ENCODE measurements at regions not wholly inside any gene's neighbourhood (a gene's known extent, or its start where the extent isn't known, plus 50 kb on each side); places are given as distances from the start of the nearest gene placed in this dataset.

DNA sequence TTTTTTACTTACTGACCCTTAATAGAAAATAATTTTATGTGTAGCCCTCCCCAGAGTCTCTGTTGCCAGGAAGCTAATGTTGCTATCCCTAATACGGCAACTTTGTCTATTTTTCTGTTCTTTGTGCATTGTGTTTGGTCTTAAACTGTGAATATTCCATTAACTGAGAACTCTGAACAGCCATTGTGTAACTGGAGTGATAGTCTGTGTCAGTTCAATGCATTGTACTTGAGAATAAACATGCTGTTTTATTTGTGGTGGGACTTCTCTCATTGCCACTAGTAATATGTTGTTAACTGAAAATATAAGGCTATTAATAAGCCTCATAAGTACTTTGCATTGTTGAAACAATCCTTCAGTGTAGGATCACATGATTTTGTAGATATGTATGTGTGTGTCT lies 278.3 kb upstream of the DMRT1 start:
- H3K9ac ChIP-seq (ENCODE audit: insufficient read length, low read depth) = no peak overlapping the region
- no peaks in the 10 kb centered on the region for H3K36me3 ChIP-seq (ENCODE audit: insufficient read depth, insufficient read length, low read length)
- H3K4me1 ChIP-seq (ENCODE audit: insufficient read depth, insufficient read length) = no peaks in the 10 kb centered on the region
- DNase-seq (ENCODE audit: low read depth, low spot score) = no peak
- TF ChIP-seq SUZ12 (IDR thresholded peaks at IDR 0.05; ENCODE audit: extremely low read depth, insufficient read depth, insufficient read length) (no peak), YY1 (IDR thresholded peaks at IDR 0.05; ENCODE audit: insufficient read depth, insufficient read length) (no peak), ZNF274 (IDR thresholded peaks at IDR 0.05; ENCODE audit: low read depth, low read length) (no peak)
- no peak overlapping the region for H3K4me3 ChIP-seq (ENCODE audit: insufficient read length, low read depth)
- peaks cover 7% of the 10 kb centered on the region; the same call in 1 of the 2 replicates for H3K9me3 ChIP-seq (ENCODE audit: insufficient read depth, low read length)
- no peaks in the 10 kb centered on the region for H3K27me3 ChIP-seq (ENCODE audit: insufficient read depth, insufficient read length)

DNA sequence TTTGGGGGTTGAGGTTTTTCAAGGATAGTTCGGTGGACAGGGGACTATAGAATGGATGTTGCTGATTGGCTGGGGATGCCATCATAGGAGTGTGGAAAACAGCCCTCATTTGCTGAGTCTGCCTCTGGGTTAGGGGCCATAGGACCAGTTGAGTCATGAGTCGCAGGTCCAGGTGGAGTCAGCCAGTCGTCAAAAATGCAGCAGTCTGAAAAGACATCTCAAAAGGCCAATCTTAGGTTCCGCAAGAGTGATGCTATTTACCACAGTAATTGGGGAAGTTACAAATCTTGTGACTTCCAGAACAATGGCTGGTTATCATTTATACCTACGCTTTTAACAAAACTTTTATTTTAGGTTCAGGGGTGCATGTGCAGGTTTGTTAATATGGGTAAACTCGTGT lies 276.0 kb upstream of the DMRT1 start:
- no peak overlapping the region for H3K4me3 ChIP-seq (ENCODE audit: insufficient read length, low read depth)
- no peaks in the 10 kb centered on the region for H3K4me1 ChIP-seq (ENCODE audit: insufficient read depth, insufficient read length)
- no peak for DNase-seq (ENCODE audit: low read depth, low spot score)
- no peaks in the 10 kb centered on the region for H3K27me3 ChIP-seq (ENCODE audit: insufficient read depth, insufficient read length)
- peaks cover 7% of the 10 kb centered on the region; the same call in 1 of the 2 replicates for H3K9me3 ChIP-seq (ENCODE audit: insufficient read depth, low read length)
- H3K36me3 ChIP-seq (ENCODE audit: insufficient read depth, insufficient read length, low read length) = no peaks in the 10 kb centered on the region
- no peak overlapping the region for H3K9ac ChIP-seq (ENCODE audit: insufficient read length, low read depth)
- TF ChIP-seq YY1 (IDR thresholded peaks at IDR 0.05; ENCODE audit: insufficient read depth, insufficient read length) (no peak), SUZ12 (IDR thresholded peaks at IDR 0.05; ENCODE audit: extremely low read depth, insufficient read depth, insufficient read length) (no peak), ZNF274 (IDR thresholded peaks at IDR 0.05; ENCODE audit: low read depth, low read length) (no peak)

DNA sequence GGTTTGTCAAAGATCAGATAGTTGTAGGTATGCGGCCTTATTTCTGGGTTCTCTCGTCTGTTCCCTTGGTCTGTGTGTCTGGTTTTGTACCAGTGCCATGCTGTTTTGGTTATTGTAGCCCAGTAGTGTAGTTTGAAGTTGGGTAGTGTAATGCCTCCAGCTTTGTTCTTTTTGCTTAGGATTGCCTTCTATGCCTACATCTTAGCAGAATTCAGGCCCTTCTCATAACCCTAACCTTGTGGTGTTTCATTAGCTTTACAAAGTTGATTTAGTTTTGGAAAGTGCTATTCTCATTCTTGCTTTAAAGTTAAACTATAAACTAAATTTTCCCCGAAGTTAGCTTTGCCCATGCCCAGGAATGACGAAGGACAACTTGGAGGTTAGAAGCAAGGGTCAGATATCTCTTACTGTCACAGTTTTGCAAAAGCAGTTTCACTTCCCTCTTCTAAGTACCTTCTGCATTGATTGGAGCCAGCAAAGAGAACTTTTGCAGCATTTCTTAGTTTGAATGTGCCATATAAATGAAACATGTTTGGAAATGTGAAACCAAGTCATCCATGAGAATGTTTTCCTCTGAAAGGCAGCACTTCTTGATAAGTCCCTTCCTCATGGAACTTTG lies 274.3 kb upstream of the DMRT1 start:
- Histone ChIP-seq H3K27me3 (ENCODE audit: insufficient read depth, insufficient read length) (no peaks in the 10 kb centered on the region), H3K4me1 (ENCODE audit: insufficient read depth, insufficient read length) (no peaks in the 10 kb centered on the region), H3K4me3 (ENCODE audit: insufficient read length, low read depth) (no peak overlapping the region), H3K9me3 (ENCODE audit: insufficient read depth, low read length) (peaks cover 7% of the 10 kb centered on the region; the same call in 1 of the 2 replicates), H3K36me3 (ENCODE audit: insufficient read depth, insufficient read length, low read length) (no peaks in the 10 kb centered on the region), H3K9ac (ENCODE audit: insufficient read length, low read depth) (no peak overlapping the region)
- no peak for TF ChIP-seq ZNF274 (IDR thresholded peaks at IDR 0.05; ENCODE audit: low read depth, low read length)
- no peak for TF ChIP-seq YY1 (IDR thresholded peaks at IDR 0.05; ENCODE audit: insufficient read depth, insufficient read length)
- TF ChIP-seq SUZ12 (IDR thresholded peaks at IDR 0.05; ENCODE audit: extremely low read depth, insufficient read depth, insufficient read length) = no peak
- no peak for DNase-seq (ENCODE audit: low read depth, low spot score)

DNA sequence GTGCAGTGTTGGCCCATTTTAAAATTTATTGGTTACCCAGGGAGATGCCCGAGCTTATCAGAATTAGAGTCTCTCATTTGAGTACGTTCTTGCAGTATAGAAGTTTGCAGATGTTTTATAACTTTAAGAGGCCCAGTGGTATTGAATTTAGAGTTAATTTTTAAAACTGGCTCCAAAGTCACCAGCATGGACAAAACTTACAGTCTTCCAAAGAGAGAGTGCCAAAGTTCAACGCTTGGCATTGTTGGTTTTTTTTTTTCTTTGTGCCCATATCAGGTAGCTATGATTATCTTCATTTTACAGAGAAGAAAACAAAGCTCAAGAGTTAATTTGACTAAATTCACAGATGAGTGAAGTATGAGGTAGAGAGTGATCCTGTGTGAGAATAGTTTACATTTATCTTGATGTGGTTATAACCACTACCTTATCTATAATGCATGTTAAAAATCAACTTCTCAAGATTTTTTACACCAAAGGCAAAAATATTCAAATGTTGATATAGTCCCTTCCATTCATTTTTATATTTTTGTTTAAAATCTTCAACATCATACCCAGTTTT lies 273.7 kb upstream of the DMRT1 start:
- H3K9ac ChIP-seq (ENCODE audit: insufficient read length, low read depth) = no peak overlapping the region

DNA sequence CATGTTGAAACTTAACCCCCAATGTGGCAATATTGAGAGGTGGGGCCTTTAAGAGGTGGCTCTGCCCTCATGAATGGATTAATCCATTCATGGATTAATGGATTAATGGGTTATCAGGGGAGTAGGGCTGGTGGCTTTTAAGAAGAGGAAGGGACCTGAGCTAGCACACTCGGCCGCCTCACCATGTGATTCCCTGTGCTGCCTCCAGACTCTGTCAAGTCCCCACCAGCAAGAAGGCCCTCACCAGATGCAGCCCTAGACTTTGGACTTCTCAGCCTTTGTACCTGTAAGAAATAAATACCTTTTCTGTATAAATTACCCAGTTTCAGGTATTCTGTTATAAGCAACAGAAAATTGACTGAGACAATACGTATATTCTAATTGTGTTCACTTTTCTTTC lies 272.2 kb upstream of the DMRT1 start:
- Histone ChIP-seq H3K36me3 (ENCODE audit: insufficient read depth, insufficient read length, low read length) (no peaks in the 10 kb centered on the region), H3K9me3 (ENCODE audit: insufficient read depth, low read length) (peaks cover 7% of the 10 kb centered on the region; the same call in 1 of the 2 replicates), H3K4me1 (ENCODE audit: insufficient read depth, insufficient read length) (peaks cover 2% of the 10 kb centered on the region), H3K27me3 (ENCODE audit: insufficient read depth, insufficient read length) (no peaks in the 10 kb centered on the region), H3K4me3 (ENCODE audit: insufficient read length, low read depth) (no peak overlapping the region), H3K9ac (ENCODE audit: insufficient read length, low read depth) (no peak overlapping the region)
- DNase-seq (ENCODE audit: low read depth, low spot score) = no peak
- TF ChIP-seq SUZ12 (IDR thresholded peaks at IDR 0.05; ENCODE audit: extremely low read depth, insufficient read depth, insufficient read length) (no peak), ZNF274 (IDR thresholded peaks at IDR 0.05; ENCODE audit: low read depth, low read length) (no peak), YY1 (IDR thresholded peaks at IDR 0.05; ENCODE audit: insufficient read depth, insufficient read length) (no peak)

More for the DNA sequence above, 273.7 kb upstream of the DMRT1 start:
- no peak for TF ChIP-seq YY1 (IDR thresholded peaks at IDR 0.05; ENCODE audit: insufficient read depth, insufficient read length)
- TF ChIP-seq ZNF274 (IDR thresholded peaks at IDR 0.05; ENCODE audit: low read depth, low read length) = no peak
- TF ChIP-seq SUZ12 (IDR thresholded peaks at IDR 0.05; ENCODE audit: extremely low read depth, insufficient read depth, insufficient read length) = no peak
- Histone ChIP-seq H3K9me3 (ENCODE audit: insufficient read depth, low read length) (peaks cover 7% of the 10 kb centered on the region; the same call in 1 of the 2 replicates), H3K4me1 (ENCODE audit: insufficient read depth, insufficient read length) (no peaks in the 10 kb centered on the region), H3K27me3 (ENCODE audit: insufficient read depth, insufficient read length) (no peaks in the 10 kb centered on the region), H3K4me3 (ENCODE audit: insufficient read length, low read depth) (no peak overlapping the region), H3K36me3 (ENCODE audit: insufficient read depth, insufficient read length, low read length) (no peaks in the 10 kb centered on the region)
- no peak for DNase-seq (ENCODE audit: low read depth, low spot score)

DNA sequence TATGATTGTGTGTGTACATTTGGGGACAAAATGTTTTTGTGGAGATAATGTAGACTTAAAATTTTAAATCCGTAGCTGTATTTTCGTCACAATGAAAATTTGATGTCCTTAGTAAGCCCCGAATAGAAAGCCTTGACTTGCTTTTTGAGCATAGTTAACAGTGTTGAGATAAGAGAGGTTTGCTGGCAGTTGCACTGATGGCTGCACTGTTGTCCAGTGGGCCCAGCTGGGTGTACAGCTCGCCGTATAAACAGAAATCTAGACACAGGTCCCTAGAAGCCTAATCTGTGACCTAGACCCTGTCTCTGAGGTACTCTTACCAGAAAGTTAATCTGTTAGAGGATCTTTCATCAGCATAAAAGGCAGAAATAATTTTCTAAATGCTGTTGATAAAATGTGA lies 271.3 kb upstream of the DMRT1 start:
- no peak overlapping the region for H3K4me3 ChIP-seq (ENCODE audit: insufficient read length, low read depth)
- H3K9ac ChIP-seq (ENCODE audit: insufficient read length, low read depth) = no peak overlapping the region
- H3K4me1 ChIP-seq (ENCODE audit: insufficient read depth, insufficient read length) = peaks cover 2% of the 10 kb centered on the region
- no peak for DNase-seq (ENCODE audit: low read depth, low spot score)
- no peaks in the 10 kb centered on the region for H3K36me3 ChIP-seq (ENCODE audit: insufficient read depth, insufficient read length, low read length)
- peaks cover 7% of the 10 kb centered on the region; the same call in 1 of the 2 replicates for H3K9me3 ChIP-seq (ENCODE audit: insufficient read depth, low read length)
- H3K27me3 ChIP-seq (ENCODE audit: insufficient read depth, insufficient read length) = no peaks in the 10 kb centered on the region
- TF ChIP-seq SUZ12 (IDR thresholded peaks at IDR 0.05; ENCODE audit: extremely low read depth, insufficient read depth, insufficient read length) (no peak), ZNF274 (IDR thresholded peaks at IDR 0.05; ENCODE audit: low read depth, low read length) (no peak), YY1 (IDR thresholded peaks at IDR 0.05; ENCODE audit: insufficient read depth, insufficient read length) (no peak)

DNA sequence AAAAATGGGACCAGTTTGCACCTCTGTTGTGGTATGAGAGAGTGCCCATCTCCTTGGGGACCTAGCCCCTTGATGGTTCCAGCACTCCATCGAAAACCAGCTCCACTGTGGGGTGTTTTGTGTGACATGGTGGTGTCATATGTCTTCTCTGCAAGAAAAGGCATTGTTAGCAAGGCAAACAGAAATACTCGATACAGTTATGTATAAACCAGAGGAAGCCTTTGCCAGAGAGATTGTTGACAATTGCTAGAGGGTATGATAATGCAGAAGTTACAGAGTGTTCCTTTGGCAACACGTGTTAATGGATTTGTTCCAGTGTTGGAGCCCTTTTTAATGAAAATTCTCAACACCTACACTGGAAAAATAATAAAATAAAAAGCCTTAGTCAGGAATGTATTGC lies 270.4 kb upstream of the DMRT1 start:
- no peak overlapping the region for H3K4me3 ChIP-seq (ENCODE audit: insufficient read length, low read depth)
- peaks cover 2% of the 10 kb centered on the region for H3K4me1 ChIP-seq (ENCODE audit: insufficient read depth, insufficient read length)
- no peaks in the 10 kb centered on the region for H3K27me3 ChIP-seq (ENCODE audit: insufficient read depth, insufficient read length)
- TF ChIP-seq SUZ12 (IDR thresholded peaks at IDR 0.05; ENCODE audit: extremely low read depth, insufficient read depth, insufficient read length) (no peak), ZNF274 (IDR thresholded peaks at IDR 0.05; ENCODE audit: low read depth, low read length) (no peak), YY1 (IDR thresholded peaks at IDR 0.05; ENCODE audit: insufficient read depth, insufficient read length) (no peak)
- peaks cover 3% of the 10 kb centered on the region; the same call in 1 of the 2 replicates for H3K9me3 ChIP-seq (ENCODE audit: insufficient read depth, low read length)
- no peaks in the 10 kb centered on the region for H3K36me3 ChIP-seq (ENCODE audit: insufficient read depth, insufficient read length, low read length)
- H3K9ac ChIP-seq (ENCODE audit: insufficient read length, low read depth) = no peak overlapping the region
- no peak for DNase-seq (ENCODE audit: low read depth, low spot score)

All from NT2/D1 (cell line).